GM12878 (cell line): ENCODE measurements at regions not wholly inside any gene's neighbourhood (a gene's known extent, or its start where the extent isn't known, plus 50 kb on each side); places are given as distances from the start of the nearest gene placed in this dataset.

Source experiments
- CBX3 ChIP-seq: fragments of 200-600 bp; sonication (generic); IDR thresholded peaks from 2 replicates; pipeline ENCODE4 v1.6.1; 2016; ENCODE audit warnings: low read depth, borderline replicate concordance
- CHD2 ChIP-seq: IDR thresholded peaks from 2 replicates; pipeline ENCODE4 v1.6.1; 2011; ENCODE audit warnings: low read depth, low read length, improper control_type of control experiment, borderline replicate concordance
- CTCF ChIP-seq, 3 experiments: IDR thresholded peaks in 2 of 3; conservative IDR thresholded peaks in 1 of 3; 2 replicates each; pipeline ENCODE4 v1.5.1; 2011; ENCODE audit warnings: low read depth in 3 of 3, low read length in 3 of 3, mild to moderate bottlenecking in 3 of 3, control low read depth in 2 of 3, moderate library complexity in 2 of 3, inconsistent platforms in 1 of 3, mixed read lengths in 1 of 3; ENCODE audit not compliant: control insufficient read depth in 2 of 3, insufficient read depth in 1 of 3; ENCODE audit errors: extremely low read depth in 1 of 3
- EED ChIP-seq: sonication (generic); IDR thresholded peaks from 2 replicates; pipeline ENCODE4 v1.6.1; 2016; ENCODE audit warnings: antibody characterized with exemption, low read depth
- EP300 ChIP-seq, 2 experiments: fragments of 150-350 bp in 1 of 2; IDR thresholded peaks; 2 replicates each; pipeline ENCODE4 v1.6.1; 2011 to 2012; ENCODE audit warnings: low read depth in 2 of 2, low read length in 2 of 2, borderline replicate concordance in 1 of 2, improper control_type of control experiment in 1 of 2, inconsistent platforms in 1 of 2; ENCODE audit not compliant: control insufficient read depth in 1 of 2
- EZH2 ChIP-seq: IDR thresholded peaks from 2 replicates; pipeline ENCODE4 v1.6.1; 2012; ENCODE audit warnings: low read depth, mild to moderate bottlenecking, control low read depth, inconsistent platforms, low read length, borderline replicate concordance; ENCODE audit not compliant: control insufficient read depth
- KDM1A ChIP-seq: fragments of 200-600 bp; sonication (generic); IDR thresholded peaks from 2 replicates; pipeline ENCODE4 v1.6.1; 2016; ENCODE audit warnings: borderline replicate concordance
- MAX ChIP-seq: IDR thresholded peaks from 2 replicates; pipeline ENCODE4 v1.6.1; 2012; ENCODE audit warnings: low read depth, low read length, improper control_type of control experiment
- NR2C1 ChIP-seq: fragments of 450-650 bp; IDR thresholded peaks from 2 replicates; pipeline ENCODE4 v1.6.1; 2017; ENCODE audit warnings: antibody characterized with exemption, mild to moderate bottlenecking, moderate library complexity
- POLR2A ChIP-seq: IDR thresholded peaks from 2 replicates; pipeline ENCODE4 v1.6.1; 2011; ENCODE audit warnings: low read depth, mild to moderate bottlenecking, low read length
- ZBTB11 ChIP-seq: fragments of 450-650 bp; formaldehyde crosslinking; IDR thresholded peaks from 2 replicates; pipeline ENCODE4 v1.5.0; 2022; ENCODE audit warnings: mild to moderate bottlenecking, missing genetic modification characterization
- ZNF274 ChIP-seq: IDR thresholded peaks from one replicate; pipeline ENCODE4 v1.8.0; 2011; ENCODE audit not compliant: insufficient read length, insufficient read depth
- ZZZ3 ChIP-seq: IDR thresholded peaks from 2 replicates; pipeline ENCODE4 v1.6.1; 2011; ENCODE audit warnings: low read depth; ENCODE audit not compliant: control insufficient read depth, insufficient read length

GRCh38 chr16:85228970-85229430, 116.7 kb upstream of the CIBAR2 start:
- TF ChIP-seq CTCF (IDR thresholded peaks at IDR 0.05 in 2 of 3, conservative IDR thresholded peaks at IDR 0.05 in 1 of 3; ENCODE audit: control insufficient read depth in 2 of 3, extremely low read depth in 1 of 3, insufficient read depth in 1 of 3, low read depth in 3 of 3, low read length in 3 of 3) (no peak), EP300 (IDR thresholded peaks at IDR 0.05; ENCODE audit: borderline replicate concordance in 1 of 2, control insufficient read depth in 1 of 2, low read depth in 2 of 2, low read length in 2 of 2) (no peak), ZZZ3 (no peak), KDM1A (no peak), POLR2A (no peak), CBX3 (no peak), EZH2 (no peak), EED (no peak), CHD2 (no peak), MAX (no peak), ZNF274 (no peak), NR2C1 (no peak), ZBTB11 (CRISPR knock-in tag) (no peak)
